ENCODE measurements at regions not wholly inside any gene's neighbourhood (a gene's known extent, or its start where the extent isn't known, plus 50 kb on each side); places are given as distances from the start of the nearest gene placed in this dataset.
A peak's percentile ranks its signal among the peaks of the same experiment; 100 is the strongest.
"Not testable (repeated sequence)": the region's sequence is repeated elsewhere in the genome, so short reads cannot be mapped to it uniquely, and the experiment has no call there.

- DNase-seq, result no peak
Measured at GRCh38 chr11:25527841-25528240, 804.1 kb upstream of the ANO3 start.

GRCh38 chr11:25529572-25529971, 802.4 kb upstream of the ANO3 start:
- no peak for DNase-seq

GRCh38 chr11:25535467-25536272, 796.3 kb upstream of the ANO3 start:
- DNase-seq, result no peak

GRCh38 chr11:25536289-25536688, 795.6 kb upstream of the ANO3 start:
- no peak for DNase-seq

GRCh38 chr11:25537393-25537792, 794.5 kb upstream of the ANO3 start:
- DNase-seq, result no peak

- peak; percentile 12 for DNase-seq
Measured at GRCh38 chr11:25547292-25547691, 784.6 kb upstream of the ANO3 start.

GRCh38 chr11:25562417-25562816, 769.5 kb upstream of the ANO3 start:
- no peak for DNase-seq

- DNase-seq, result no peak
Measured at GRCh38 chr11:25565846-25566245, 766.1 kb upstream of the ANO3 start.

- no peak for DNase-seq
Measured at GRCh38 chr11:25566298-25567200, 765.4 kb upstream of the ANO3 start.

GRCh38 chr11:25576320-25576719, 755.6 kb upstream of the ANO3 start:
- no peak for DNase-seq

GRCh38 chr11:25579554-25579953, 752.4 kb upstream of the ANO3 start:
- DNase-seq, result not testable (repeated sequence)

GRCh38 chr11:25583596-25583995, 748.3 kb upstream of the ANO3 start:
- no peak for DNase-seq

GRCh38 chr11:25587496-25587895, 744.4 kb upstream of the ANO3 start:
- DNase-seq, result no peak

GRCh38 chr11:25593221-25593620, 738.7 kb upstream of the ANO3 start:
- DNase-seq, result no peak

- DNase-seq, result no peak
Measured at GRCh38 chr11:25596701-25597100, 735.2 kb upstream of the ANO3 start.

- DNase-seq, result no peak
Measured at GRCh38 chr11:25597696-25598095, 734.2 kb upstream of the ANO3 start.

GRCh38 chr11:25602149-25602548, 729.8 kb upstream of the ANO3 start:
- no peak for DNase-seq

GRCh38 chr11:25602959-25603358, 729.0 kb upstream of the ANO3 start:
- no peak for DNase-seq

- no peak for DNase-seq
Measured at GRCh38 chr11:25612806-25613205, 719.1 kb upstream of the ANO3 start.

- DNase-seq, result no peak
Measured at GRCh38 chr11:25613451-25613850, 718.5 kb upstream of the ANO3 start.

GRCh38 chr11:25613865-25614264, 718.1 kb upstream of the ANO3 start:
- no peak for DNase-seq

- no peak for DNase-seq
Measured at GRCh38 chr11:25615069-25615468, 716.9 kb upstream of the ANO3 start.

GRCh38 chr11:25615841-25616240, 716.1 kb upstream of the ANO3 start:
- DNase-seq, result no peak

GRCh38 chr11:25625094-25625493, 706.8 kb upstream of the ANO3 start:
- no peak for DNase-seq
